B cell (primary cell): ENCODE measurements at regions not wholly inside any gene's neighbourhood (a gene's known extent, or its start where the extent isn't known, plus 50 kb on each side); places are given as distances from the start of the nearest gene placed in this dataset.

Experiments used
- CTCF ChIP-seq: fragments of 200-600 bp; IDR thresholded peaks from one replicate; pipeline ENCODE4 v1.8.0; 2022; ENCODE audit warnings: antibody characterized with exemption, mild to moderate bottlenecking
- EZH2 ChIP-seq: IDR thresholded peaks from 2 replicates; pipeline ENCODE4 v1.6.1; 2012; ENCODE audit warnings: borderline replicate concordance, low read depth, mild to moderate bottlenecking, moderate library complexity, low read length; ENCODE audit not compliant: insufficient read depth, poor library complexity, severe bottlenecking

- TF ChIP-seq CTCF: no peak
- no peak for TF ChIP-seq EZH2
These were observed 100.6 kb upstream of the KCNJ15 start for GRCh38 chr21:38156200-38156599.
